AG09309 (cell line): ENCODE measurements at regions not wholly inside any gene's neighbourhood (a gene's known extent, or its start where the extent isn't known, plus 50 kb on each side); places are given as distances from the start of the nearest gene placed in this dataset.
"Not testable (repeated sequence)": the region's sequence is repeated elsewhere in the genome, so short reads cannot be mapped to it uniquely, and the experiment has no call there.

Experiments used
- DNase-seq: peaks from one replicate; pipeline ENCODE4 v3.0.0-alpha.2; 2010; ENCODE audit warnings: low read depth
- H3K4me3 ChIP-seq: 2 replicates; pipeline ENCODE4 v1.5.1; 2011; ENCODE audit warnings: mild to moderate bottlenecking, low read depth, low read length, moderate library complexity; ENCODE audit not compliant: control insufficient read depth
- TF ChIP-seq, protein P1 (sequence below): IDR thresholded peaks from 2 replicates; pipeline ENCODE4 v1.5.1; 2011; ENCODE audit warnings: mild to moderate bottlenecking, low read depth, low read length, inconsistent platforms; ENCODE audit not compliant: insufficient read depth, control insufficient read depth; ENCODE audit errors: missing control alignments

DNA sequence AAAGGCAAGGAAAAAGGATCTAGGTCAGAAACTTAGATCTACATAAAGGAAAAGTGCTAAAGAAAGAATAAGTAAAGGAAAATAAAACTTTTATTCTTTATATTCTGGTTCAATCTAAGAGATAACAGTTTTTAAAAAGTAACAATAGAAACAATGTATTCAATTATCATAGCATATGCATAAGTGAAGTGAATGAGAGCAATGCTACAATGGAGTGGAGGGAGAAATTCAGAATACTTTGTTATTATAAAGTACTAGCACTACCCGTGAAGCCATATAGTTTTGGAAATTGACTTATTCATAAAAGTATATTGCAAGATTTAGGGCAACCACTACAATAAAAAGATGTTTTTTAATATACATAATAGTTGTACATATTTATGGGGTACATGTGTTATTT, 586.0 kb upstream of the MDGA2 start:
- TF ChIP-seq, protein P1, sequence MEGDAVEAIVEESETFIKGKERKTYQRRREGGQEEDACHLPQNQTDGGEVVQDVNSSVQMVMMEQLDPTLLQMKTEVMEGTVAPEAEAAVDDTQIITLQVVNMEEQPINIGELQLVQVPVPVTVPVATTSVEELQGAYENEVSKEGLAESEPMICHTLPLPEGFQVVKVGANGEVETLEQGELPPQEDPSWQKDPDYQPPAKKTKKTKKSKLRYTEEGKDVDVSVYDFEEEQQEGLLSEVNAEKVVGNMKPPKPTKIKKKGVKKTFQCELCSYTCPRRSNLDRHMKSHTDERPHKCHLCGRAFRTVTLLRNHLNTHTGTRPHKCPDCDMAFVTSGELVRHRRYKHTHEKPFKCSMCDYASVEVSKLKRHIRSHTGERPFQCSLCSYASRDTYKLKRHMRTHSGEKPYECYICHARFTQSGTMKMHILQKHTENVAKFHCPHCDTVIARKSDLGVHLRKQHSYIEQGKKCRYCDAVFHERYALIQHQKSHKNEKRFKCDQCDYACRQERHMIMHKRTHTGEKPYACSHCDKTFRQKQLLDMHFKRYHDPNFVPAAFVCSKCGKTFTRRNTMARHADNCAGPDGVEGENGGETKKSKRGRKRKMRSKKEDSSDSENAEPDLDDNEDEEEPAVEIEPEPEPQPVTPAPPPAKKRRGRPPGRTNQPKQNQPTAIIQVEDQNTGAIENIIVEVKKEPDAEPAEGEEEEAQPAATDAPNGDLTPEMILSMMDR: no peak
- H3K4me3 ChIP-seq: no peak overlapping the region
- no peak for DNase-seq

DNA sequence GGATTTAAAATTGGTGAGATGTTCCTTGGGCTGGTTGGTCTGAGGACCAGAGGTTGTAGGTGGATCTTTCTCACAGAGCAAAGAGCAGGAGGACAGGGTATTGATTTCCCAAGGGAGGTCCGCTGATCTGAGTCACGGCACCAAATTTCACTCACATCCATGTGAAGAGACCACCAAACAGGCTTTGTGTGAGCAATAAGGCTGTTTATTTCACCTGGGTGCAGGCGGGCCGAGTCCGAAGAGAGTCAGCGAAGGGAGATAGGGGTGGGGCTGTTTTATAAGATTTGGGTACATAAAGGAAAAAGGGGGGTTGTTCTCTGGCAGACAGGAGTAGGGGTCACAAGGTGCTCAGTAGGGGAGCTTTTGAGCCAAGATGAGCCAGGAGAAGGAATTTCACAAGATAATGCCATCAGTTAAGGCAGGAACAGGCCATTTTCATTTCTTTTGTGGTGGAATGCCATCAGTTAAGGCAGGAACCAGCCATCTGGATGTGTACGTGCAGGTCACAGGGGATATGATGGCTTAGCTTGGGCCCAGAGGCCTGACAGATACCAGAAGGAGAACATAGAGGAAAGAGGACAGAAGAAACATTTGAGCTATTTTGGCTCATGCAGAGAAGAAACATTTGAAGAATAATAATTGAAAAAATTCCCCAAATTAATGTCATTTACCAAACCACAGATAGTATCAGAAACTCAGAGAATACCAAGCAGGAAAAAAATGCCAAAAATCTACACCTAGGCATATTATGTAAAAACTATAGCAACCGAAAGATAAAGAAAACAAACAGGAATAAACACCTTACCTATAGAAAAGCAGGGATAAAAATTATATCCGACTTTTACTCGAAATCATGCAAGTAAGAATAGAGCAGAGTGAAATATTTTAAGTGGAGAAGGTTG, 585.2 kb upstream of the MDGA2 start:
- not testable (repeated sequence) for H3K4me3 ChIP-seq, DNase-seq

DNA sequence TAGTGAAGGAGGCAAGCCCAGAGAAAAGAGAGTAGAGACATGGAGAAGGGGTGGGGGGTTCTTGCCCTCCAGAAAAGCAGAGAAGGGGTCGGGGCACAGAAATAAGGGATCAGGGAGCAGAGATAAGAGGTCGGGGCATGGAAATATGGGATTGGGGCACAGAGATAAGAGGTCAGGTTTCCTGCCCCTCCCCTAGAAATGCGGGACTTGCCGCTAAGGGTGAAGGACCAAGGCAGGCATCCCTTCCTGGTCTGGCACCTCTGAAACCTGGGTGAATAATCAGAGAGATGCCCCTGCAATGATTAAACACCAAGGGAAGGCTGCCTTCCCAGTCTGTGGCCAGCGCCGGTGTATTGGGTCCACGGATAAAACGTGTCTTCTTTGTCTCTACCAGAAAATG, 584.5 kb upstream of the MDGA2 start:
- not testable (repeated sequence) for H3K4me3 ChIP-seq, DNase-seq

DNA sequence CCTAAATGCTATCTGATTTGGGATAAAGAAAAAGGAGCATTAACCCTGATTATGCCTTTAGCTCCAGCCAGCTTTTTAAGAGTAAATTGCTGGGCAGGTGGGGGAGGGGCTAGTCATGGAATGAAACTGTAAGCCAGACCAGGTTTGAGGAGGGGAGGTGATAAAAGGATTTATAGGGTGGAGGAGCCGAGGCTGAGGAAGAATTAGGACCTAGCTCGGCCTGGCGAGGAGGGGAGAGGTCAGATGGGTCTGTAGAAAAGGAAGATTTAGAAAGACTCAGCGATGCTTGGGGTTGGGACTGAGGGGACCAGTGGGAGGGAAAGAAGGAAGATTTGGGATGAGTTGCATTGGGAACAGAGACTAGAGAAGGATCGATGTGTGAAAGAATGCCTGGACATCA, 583.8 kb upstream of the MDGA2 start:
- H3K4me3 ChIP-seq: not testable (repeated sequence)

DNA sequence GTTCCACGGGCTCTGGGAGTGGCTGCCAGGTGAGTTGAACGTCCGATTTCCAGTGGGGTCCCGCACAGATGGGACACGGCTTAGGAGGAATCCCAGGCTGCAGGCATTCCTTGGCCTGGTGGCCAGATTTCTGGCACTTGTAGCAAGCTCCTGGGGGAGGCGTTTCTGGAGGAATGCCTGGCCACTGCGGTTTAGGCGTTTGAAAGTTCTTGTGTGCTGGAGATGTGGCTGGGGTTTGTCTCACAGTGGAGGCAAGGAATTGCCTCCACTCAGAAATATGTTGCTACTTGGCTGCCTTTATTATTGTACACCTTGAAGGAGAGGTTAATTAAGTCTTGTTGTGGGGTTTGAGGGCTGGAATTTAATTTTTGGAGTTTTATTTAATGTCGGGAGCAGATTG, 583.3 kb upstream of the MDGA2 start:
- not testable (repeated sequence) for DNase-seq, H3K4me3 ChIP-seq

More for the DNA sequence above, 583.8 kb upstream of the MDGA2 start:
- not testable (repeated sequence) for DNase-seq

DNA sequence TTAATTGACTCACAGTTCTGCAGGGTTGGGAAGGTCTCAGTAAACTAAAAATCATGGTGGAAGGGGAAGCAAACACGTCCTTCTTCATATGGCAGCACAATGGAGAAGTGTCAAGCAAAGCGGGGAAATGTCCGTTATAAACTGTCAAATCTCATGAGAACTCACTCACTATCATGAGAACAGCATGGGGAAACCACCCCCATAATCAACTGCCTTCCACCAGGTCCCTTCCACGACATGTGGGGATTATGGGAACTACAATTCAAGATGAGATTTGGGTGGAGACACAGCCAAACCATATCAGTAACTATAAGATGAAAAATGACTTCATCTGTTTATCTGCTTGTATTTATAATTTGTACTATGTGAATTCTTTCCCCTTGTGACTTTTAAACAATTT, 577.6 kb upstream of the MDGA2 start:
- DNase-seq: no peak
- H3K4me3 ChIP-seq: no peak overlapping the region
- TF ChIP-seq, protein P1: no peak

DNA sequence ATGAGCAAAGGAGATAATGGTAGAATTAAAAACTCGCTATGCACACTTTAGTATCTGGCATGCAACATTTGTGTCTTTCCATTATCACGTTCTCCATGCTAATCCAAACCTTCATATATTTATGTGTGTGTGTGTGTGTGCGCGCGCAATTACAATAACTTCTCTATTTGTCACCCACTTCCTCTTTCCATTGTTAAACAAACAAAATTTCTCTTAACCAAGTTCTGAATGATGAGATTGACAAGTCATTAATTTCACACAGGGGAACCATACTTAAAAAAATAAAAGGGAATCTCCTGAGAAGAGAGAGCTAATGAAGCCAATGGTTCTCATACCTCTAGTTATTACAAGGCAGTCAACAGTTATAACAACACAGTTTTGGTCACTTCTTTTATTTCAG, 575.9 kb upstream of the MDGA2 start:
- TF ChIP-seq, protein P1: no peak
- DNase-seq: no peak
- H3K4me3 ChIP-seq: no peak overlapping the region

DNA sequence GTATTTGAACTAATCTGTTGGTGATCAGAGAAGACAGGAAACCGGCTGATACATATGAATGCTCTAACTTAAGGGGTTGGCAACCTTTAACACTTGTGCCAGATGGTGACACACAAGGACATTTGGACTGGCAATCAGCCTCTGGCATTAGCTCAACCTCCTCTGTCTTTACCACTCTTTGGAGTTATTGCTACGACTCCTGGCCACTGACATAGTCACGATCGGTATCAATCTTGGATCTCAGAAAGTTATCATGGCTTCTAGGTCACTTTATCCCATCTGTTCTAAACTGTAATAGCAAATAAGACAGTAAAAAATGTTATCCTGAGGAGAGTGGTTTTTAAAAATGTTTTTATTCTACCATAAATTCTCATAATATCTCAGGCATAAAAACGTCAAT, 575.2 kb upstream of the MDGA2 start:
- H3K4me3 ChIP-seq: no peak overlapping the region
- no peak for DNase-seq
- TF ChIP-seq, protein P1: no peak

DNA sequence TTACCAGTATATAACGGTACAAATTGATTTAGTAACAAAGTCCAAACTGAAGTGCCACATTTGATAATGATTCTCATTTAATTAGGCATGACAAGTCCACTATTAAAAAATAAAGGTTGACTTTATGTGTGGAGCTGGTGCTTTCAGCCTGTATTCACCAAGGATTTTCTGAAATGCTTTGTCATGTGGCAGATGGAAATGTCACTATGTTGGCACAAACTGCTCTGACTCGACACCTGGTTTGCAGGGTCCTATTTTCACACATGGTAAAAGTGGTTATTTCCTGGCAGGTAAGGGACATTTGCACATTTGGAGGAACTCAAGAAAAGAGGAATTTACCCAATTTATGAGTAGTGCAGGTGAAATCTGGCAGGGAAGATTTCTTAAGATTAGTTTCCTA, 572.6 kb upstream of the MDGA2 start:
- TF ChIP-seq, protein P1: no peak
- no peak overlapping the region for H3K4me3 ChIP-seq
- no peak for DNase-seq
